Mesenchymal stem cell (in vitro differentiated cells and primary cell): ENCODE measurements at regions not wholly inside any gene's neighbourhood (a gene's known extent, or its start where the extent isn't known, plus 50 kb on each side); places are given as distances from the start of the nearest gene placed in this dataset.

Experiments used
- DNase-seq: peaks from one replicate; pipeline ENCODE4 v3.0.0-alpha.2; 2013
- H2AFZ ChIP-seq: one replicate; pipeline ENCODE4 v1.6.1; 2013; ENCODE audit warnings: low read depth, mild to moderate bottlenecking, control low read depth, inconsistent platforms, low read length, moderate library complexity
- H2AK5ac ChIP-seq: 2 replicates; pipeline ENCODE4 v1.6.1; 2013; ENCODE audit warnings: low read length, moderate library complexity, mild to moderate bottlenecking, inconsistent platforms; ENCODE audit not compliant: severe bottlenecking
- H2BK120ac ChIP-seq: one replicate; pipeline ENCODE4 v1.6.1; 2013; ENCODE audit warnings: low read depth, mild to moderate bottlenecking, inconsistent platforms, low read length, moderate library complexity
- H2BK12ac ChIP-seq, 2 experiments: one replicate each; pipeline ENCODE4 v1.6.1; 2013; ENCODE audit warnings: inconsistent platforms in 2 of 2, low read length in 2 of 2, mild to moderate bottlenecking in 2 of 2, moderate library complexity in 2 of 2, control low read depth in 1 of 2
- H2BK15ac ChIP-seq: one replicate; pipeline ENCODE4 v1.6.1; 2013; ENCODE audit warnings: mild to moderate bottlenecking, low read depth, inconsistent platforms; ENCODE audit not compliant: poor library complexity, severe bottlenecking
- H2BK5ac ChIP-seq: 2 replicates; pipeline ENCODE4 v1.6.1; 2013; ENCODE audit warnings: low read depth, mild to moderate bottlenecking, low read length, control low read depth, inconsistent platforms; ENCODE audit not compliant: poor library complexity, severe bottlenecking
- H3K14ac ChIP-seq, 2 experiments: one replicate each; pipeline ENCODE4 v1.6.1; 2013; ENCODE audit warnings: inconsistent platforms in 2 of 2, low read length in 2 of 2, control low read depth in 1 of 2, mild to moderate bottlenecking in 1 of 2, moderate library complexity in 1 of 2
- H3K18ac ChIP-seq, 2 experiments: one replicate each; pipeline ENCODE4 v1.6.1; 2013; ENCODE audit warnings: inconsistent platforms in 2 of 2, low read length in 2 of 2, control low read depth in 1 of 2, low read depth in 1 of 2, mild to moderate bottlenecking in 1 of 2
- H3K23ac ChIP-seq, 2 experiments: one replicate each; pipeline ENCODE4 v1.6.1; 2013; ENCODE audit warnings: inconsistent platforms in 2 of 2, low read length in 2 of 2, mild to moderate bottlenecking in 2 of 2, moderate library complexity in 2 of 2, control low read depth in 1 of 2
- H3K27ac ChIP-seq: 2 replicates; pipeline ENCODE4 v1.5.1; 2013; ENCODE audit warnings: mild to moderate bottlenecking, moderate library complexity, low read length, control low read depth, inconsistent platforms; ENCODE audit not compliant: poor library complexity, severe bottlenecking
- H3K27me3 ChIP-seq, 2 experiments: 2 replicates each; pipeline versions ENCODE4 v1.6.1 to v1.7.0; 2013; ENCODE audit warnings: low read length in 2 of 2, mild to moderate bottlenecking in 2 of 2, moderate library complexity in 2 of 2, control low read depth in 1 of 2, inconsistent platforms in 1 of 2; ENCODE audit not compliant: control insufficient read depth in 1 of 2, insufficient read depth in 1 of 2
- H3K36me3 ChIP-seq, 2 experiments: 2 replicates each; pipeline versions ENCODE4 v1.6.1 to v1.7.0; 2013; ENCODE audit warnings: low read length in 2 of 2, control low read depth in 1 of 2, inconsistent platforms in 1 of 2, low read depth in 1 of 2, mild to moderate bottlenecking in 1 of 2; ENCODE audit not compliant: insufficient read depth in 2 of 2, control insufficient read depth in 1 of 2
- H3K4ac ChIP-seq, 2 experiments: one replicate each; pipeline ENCODE4 v1.6.1; 2013; ENCODE audit warnings: inconsistent platforms in 2 of 2, low read length in 2 of 2, mild to moderate bottlenecking in 2 of 2, moderate library complexity in 2 of 2, control low read depth in 1 of 2, low read depth in 1 of 2
- H3K4me1 ChIP-seq: 2 replicates; pipeline ENCODE4 v1.6.1; 2013; ENCODE audit warnings: low read depth, low read length, control low read depth; ENCODE audit not compliant: control insufficient read depth, insufficient read depth
- H3K4me2 ChIP-seq: 2 replicates; pipeline ENCODE4 v1.6.1; 2013; ENCODE audit warnings: low read length, mild to moderate bottlenecking, inconsistent platforms; ENCODE audit not compliant: poor library complexity, severe bottlenecking
- H3K4me3 ChIP-seq, 2 experiments: 2 replicates each; pipeline versions ENCODE4 v1.5.1 to v1.7.0; 2013; ENCODE audit warnings: low read length in 2 of 2, mild to moderate bottlenecking in 2 of 2, control low read depth in 1 of 2, low read depth in 1 of 2; ENCODE audit not compliant: insufficient read depth in 1 of 2
- H3K79me1 ChIP-seq: replicated peaks from 2 replicates; pipeline ENCODE4 v1.6.1; 2013; ENCODE audit warnings: mild to moderate bottlenecking, control low read depth, low read length, inconsistent platforms; ENCODE audit not compliant: poor library complexity, severe bottlenecking
- H3K9ac ChIP-seq: 2 replicates; pipeline ENCODE4 v1.7.0; 2013; ENCODE audit warnings: mild to moderate bottlenecking, low read length, moderate library complexity
- H3K9me3 ChIP-seq: 2 replicates; pipeline ENCODE4 v1.7.0; 2013; ENCODE audit warnings: mild to moderate bottlenecking, low read length; ENCODE audit not compliant: control insufficient read depth
- H4K8ac ChIP-seq: one replicate; pipeline ENCODE4 v1.6.1; 2013; ENCODE audit warnings: inconsistent platforms, mild to moderate bottlenecking, low read length, moderate library complexity
- H4K91ac ChIP-seq: one replicate; pipeline ENCODE4 v1.6.1; 2013; ENCODE audit warnings: mild to moderate bottlenecking, low read length, inconsistent platforms
- WGBS: methylation state at CpG from one replicate; pipeline ENCODE4 v1.1.7; 2013; ENCODE audit warnings: mixed read lengths; 5-methylcytosine and 5-hydroxymethylcytosine counted together

DNA sequence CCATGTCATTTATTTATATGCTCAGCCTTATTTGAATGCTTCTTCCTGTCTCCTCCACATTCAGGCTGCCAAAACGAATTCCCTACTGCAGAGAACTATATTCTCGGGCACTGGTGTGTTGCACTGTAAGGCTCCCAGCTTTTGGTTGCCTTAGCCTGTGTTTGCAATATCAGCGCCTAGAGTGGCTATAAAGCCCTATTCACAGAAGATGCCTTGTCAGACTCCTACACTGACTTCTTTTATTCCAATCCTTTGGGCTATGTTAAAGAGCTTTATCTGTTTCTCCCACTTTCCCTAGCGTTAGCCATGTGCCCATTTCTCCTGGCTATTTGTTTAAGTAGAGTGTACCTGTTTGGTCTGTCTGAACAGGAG, 62.4 kb upstream of the EHBP1 start:
- Histone ChIP-seq H3K9me3 (no peaks in the 10 kb centered on the region), H2AK5ac (no peak overlapping the region), H2BK12ac (no peak overlapping the region), H4K8ac (no peak overlapping the region), H3K27ac (no peak overlapping the region), H3K18ac (peak overlapping the region in 1 of 2 experiments; percentile 40), H3K23ac (no peak overlapping the region), H2AFZ (no peak overlapping the region), H3K14ac (no peak overlapping the region), H3K79me1 (no peaks in the 10 kb centered on the region), H4K91ac (no peak overlapping the region), H2BK15ac (no peak overlapping the region), H3K4me1 (no peaks in the 10 kb centered on the region), H3K27me3 (no peaks in the 10 kb centered on the region), H3K36me3 (no peaks in the 10 kb centered on the region), H3K4ac (no peak overlapping the region), H3K4me3 (no peak overlapping the region), H3K9ac (no peak overlapping the region), H2BK120ac (no peak overlapping the region), H2BK5ac (no peak overlapping the region), H3K4me2 (no peak overlapping the region)
- 64% methylated on average over 3 of the region's 4 CpGs for WGBS
- no peak for DNase-seq

DNA sequence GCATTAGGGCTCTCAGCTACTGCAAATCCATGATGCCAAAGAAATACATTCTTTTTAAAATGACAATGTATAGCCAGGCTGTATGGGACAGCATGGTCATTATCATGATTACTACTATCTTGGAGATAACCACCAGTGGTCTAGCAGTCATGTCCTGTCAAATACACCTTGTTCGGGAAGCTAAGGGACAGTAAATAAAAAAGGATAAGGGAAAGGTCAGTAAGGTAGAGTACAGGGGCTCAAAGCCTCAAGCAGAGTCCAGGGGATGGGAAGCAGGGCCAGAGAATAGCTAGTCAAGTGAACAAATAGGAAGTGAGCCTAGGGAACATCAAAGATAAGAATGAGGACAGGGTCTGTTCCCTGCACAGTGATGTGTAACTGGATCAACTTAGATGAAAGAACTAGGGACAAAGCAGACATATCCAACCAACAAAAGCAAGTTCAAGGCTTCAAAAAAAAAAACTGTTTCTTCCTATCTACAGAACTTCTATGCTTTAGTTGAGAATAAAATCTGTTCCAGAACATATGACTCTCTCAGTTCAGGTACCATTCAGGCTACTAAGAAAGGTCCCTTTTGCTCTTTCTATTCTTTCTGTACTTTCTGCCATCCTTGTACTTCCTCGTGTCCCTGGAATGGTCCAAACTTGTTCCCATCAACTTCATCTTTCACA, 62.9 kb upstream of the EHBP1 start:
- Histone ChIP-seq H3K4me3 (no peak overlapping the region), H3K9ac (no peak overlapping the region), H4K91ac (no peak overlapping the region), H3K14ac (no peak overlapping the region), H3K36me3 (no peaks in the 10 kb centered on the region), H3K23ac (no peak overlapping the region), H3K4me2 (no peak overlapping the region), H3K4me1 (no peaks in the 10 kb centered on the region), H3K4ac (no peak overlapping the region), H3K79me1 (no peaks in the 10 kb centered on the region), H3K27ac (no peak overlapping the region), H2AK5ac (no peak overlapping the region), H3K27me3 (no peaks in the 10 kb centered on the region), H4K8ac (no peak overlapping the region), H3K9me3 (no peaks in the 10 kb centered on the region), H2BK5ac (no peak overlapping the region), H2BK120ac (no peak overlapping the region), H2BK12ac (no peak overlapping the region), H2BK15ac (no peak overlapping the region), H2AFZ (no peak overlapping the region), H3K18ac (no peak overlapping the region)
- no peak for DNase-seq
- WGBS: 86% methylated on average over 2 of the region's 2 CpGs

GRCh38 chr2:62641936-62642335, 63.6 kb upstream of the EHBP1 start:
- no peak overlapping the region for H4K91ac ChIP-seq

GRCh38 chr2:62641410-62641843, 64.1 kb upstream of the EHBP1 start:
- DNase-seq: peak; percentile 39
- Histone ChIP-seq H3K4me3 (no peak overlapping the region), H3K9me3 (no peaks in the 10 kb centered on the region), H2AK5ac (no peak overlapping the region), H4K91ac (no peak overlapping the region), H3K36me3 (no peaks in the 10 kb centered on the region), H3K9ac (peak overlapping the region; percentile 57), H2BK12ac (no peak overlapping the region), H2BK5ac (no peak overlapping the region), H3K79me1 (no peaks in the 10 kb centered on the region), H2BK15ac (no peak overlapping the region), H4K8ac (no peak overlapping the region), H3K18ac (no peak overlapping the region), H3K27ac (no peak overlapping the region), H3K4ac (no peak overlapping the region), H3K23ac (no peak overlapping the region), H2AFZ (no peak overlapping the region), H2BK120ac (no peak overlapping the region), H3K4me2 (no peak overlapping the region), H3K4me1 (no peaks in the 10 kb centered on the region), H3K27me3 (no peaks in the 10 kb centered on the region), H3K14ac (no peak overlapping the region)
- 67% methylated on average over 1 of the region's 1 CpG for WGBS

More at GRCh38 chr2:62641936-62642335, 63.6 kb upstream of the EHBP1 start:
- H3K14ac ChIP-seq: no peak overlapping the region
- no peak overlapping the region for H2BK15ac ChIP-seq
- peak overlapping the region; percentile 57 for H3K9ac ChIP-seq
- H2AFZ ChIP-seq: no peak overlapping the region
- no peaks in the 10 kb centered on the region for H3K4me1 ChIP-seq
- no peaks in the 10 kb centered on the region for H3K27me3 ChIP-seq
- H2BK5ac ChIP-seq: no peak overlapping the region
- H3K4me3 ChIP-seq: no peak overlapping the region
- no peak overlapping the region for H3K23ac ChIP-seq
- H3K18ac ChIP-seq: no peak overlapping the region
- H2AK5ac ChIP-seq: no peak overlapping the region
- 25% methylated on average over 2 of the region's 4 CpGs for WGBS
- H3K27ac ChIP-seq: no peak overlapping the region
- no peak overlapping the region for H3K4me2 ChIP-seq
- no peaks in the 10 kb centered on the region for H3K36me3 ChIP-seq
- no peak for DNase-seq
- H3K79me1 ChIP-seq: no peaks in the 10 kb centered on the region
- H3K4ac ChIP-seq: no peak overlapping the region
- no peak overlapping the region for H2BK120ac ChIP-seq
- no peak overlapping the region for H2BK12ac ChIP-seq
- no peak overlapping the region for H4K8ac ChIP-seq
- no peaks in the 10 kb centered on the region for H3K9me3 ChIP-seq
